Activated CD4-positive, alpha-beta T cell treated with anti-CD3 and anti-CD28 coated beads, Interleukin-2, amount 10 ng/mL, durations not matched to agents 7 days and 5 days (primary cell): ENCODE measurements at regions not wholly inside any gene's neighbourhood (a gene's known extent, or its start where the extent isn't known, plus 50 kb on each side); places are given as distances from the start of the nearest gene placed in this dataset.

Experiments
- CTCF ChIA-PET: fragments of 350-600 bp; sonication (Branson Sonifier 250); formaldehyde crosslinking; loops from one replicate; lab custom pipeline; 2021; ENCODE audit warnings: antibody characterized with exemption; lab: Charles Lee
- POLR2A ChIA-PET: fragments of 350-600 bp; sonication (Branson Sonifier 250); formaldehyde crosslinking; loops from one replicate; lab custom pipeline; 2021; ENCODE audit warnings: antibody characterized with exemption; lab: Charles Lee
- DNase-seq: peaks from one replicate; pipeline ENCODE4 v3.0.0-alpha.2; 2020
- H3K27ac Mint-ChIP-seq: one replicate; pipeline ENCODE4 v1.8.0; 2021; ENCODE audit warnings: mild to moderate bottlenecking, moderate library complexity, mixed read lengths
- H3K27me3 Mint-ChIP-seq: one replicate; pipeline ENCODE4 v1.8.0; 2021; ENCODE audit warnings: mixed read lengths
- H3K36me3 Mint-ChIP-seq: one replicate; pipeline ENCODE4 v1.8.0; 2021; ENCODE audit warnings: low read depth, mixed read lengths
- H3K4me1 Mint-ChIP-seq: one replicate; pipeline ENCODE4 v1.8.0; 2021; ENCODE audit warnings: mixed read lengths
- H3K4me3 Mint-ChIP-seq: one replicate; pipeline ENCODE4 v1.8.0; 2021; ENCODE audit warnings: mild to moderate bottlenecking, moderate library complexity, mixed read lengths
- H3K9me3 Mint-ChIP-seq: one replicate; pipeline ENCODE4 v1.8.0; 2021; ENCODE audit warnings: mixed read lengths

- POLR2A ChIA-PET = no interaction called here
Measured at GRCh38 chr17:55625521-55625920, 97.1 kb downstream of the TMEM100 start.

DNA sequence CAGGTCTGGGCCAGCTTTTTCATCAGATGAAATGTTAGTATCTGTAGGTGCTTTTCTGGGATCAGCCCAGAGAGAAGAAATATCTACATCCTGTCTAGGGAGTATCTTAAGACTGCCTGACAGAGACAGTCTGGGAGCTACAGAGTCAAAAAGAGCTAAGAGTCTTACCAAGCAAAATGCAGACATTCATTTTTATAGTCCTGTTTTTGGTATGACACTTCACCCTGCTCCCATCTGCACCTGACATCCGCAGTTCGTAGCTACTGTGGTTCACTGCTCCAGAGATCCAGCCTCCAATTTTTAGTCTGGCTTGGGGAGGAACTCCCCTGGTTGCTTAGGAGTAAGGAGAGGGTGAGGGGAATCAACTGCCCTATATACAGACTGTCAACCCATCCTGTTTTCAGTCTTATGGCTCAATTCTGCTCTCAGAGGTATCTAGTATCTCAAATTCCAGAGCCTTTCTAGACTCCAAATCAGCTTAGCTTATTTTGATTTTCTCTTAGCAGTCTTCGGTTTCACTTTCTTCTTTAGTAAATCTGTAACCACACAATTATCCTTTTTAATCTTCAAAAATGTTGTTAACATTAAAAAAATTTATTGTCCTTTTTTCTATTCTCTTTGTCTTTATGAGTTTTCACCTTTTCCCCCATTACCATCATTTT, 97.8 kb downstream of the TMEM100 start:
- peaks cover 26% of the 10 kb centered on the region for H3K27me3 Mint-ChIP-seq
- no peaks in the 10 kb centered on the region for H3K9me3 Mint-ChIP-seq
- peaks cover 14% of the 10 kb centered on the region for H3K4me1 Mint-ChIP-seq
- H3K27ac Mint-ChIP-seq = peak overlapping the region; percentile 42
- ChIA-PET POLR2A (no interaction called here), CTCF (no interaction called here)
- H3K36me3 Mint-ChIP-seq = no peaks in the 10 kb centered on the region
- no peak for DNase-seq
- no peak overlapping the region for H3K4me3 Mint-ChIP-seq

More at GRCh38 chr17:55625521-55625920, 97.1 kb downstream of the TMEM100 start:
- CTCF ChIA-PET = no interaction called here
- Mint-ChIP-seq H3K36me3 (no peaks in the 10 kb centered on the region), H3K4me3 (no peak overlapping the region), H3K9me3 (no peaks in the 10 kb centered on the region), H3K27ac (no peak overlapping the region), H3K4me1 (peaks cover 14% of the 10 kb centered on the region), H3K27me3 (peaks cover 23% of the 10 kb centered on the region)
- no peak for DNase-seq

DNA sequence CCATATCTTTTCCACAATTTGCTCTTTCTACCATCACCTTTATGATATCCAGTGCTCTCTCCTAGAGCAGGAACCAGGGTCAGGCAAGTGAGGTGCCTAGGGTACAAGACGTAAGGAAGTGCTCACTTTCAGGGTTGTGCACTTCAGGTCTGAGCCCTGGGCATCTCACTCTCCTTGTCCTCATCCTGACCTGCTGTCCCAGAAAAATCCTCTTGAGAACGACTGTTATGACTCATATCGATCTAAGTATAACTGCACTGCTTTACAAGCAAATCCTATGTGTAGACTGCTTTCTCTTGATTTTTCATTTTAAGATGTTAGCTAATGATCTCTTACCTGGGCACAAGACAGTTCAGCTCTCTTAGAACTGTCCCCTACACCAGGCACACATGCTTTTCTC, 100.1 kb downstream of the TMEM100 start:
- H3K4me3 Mint-ChIP-seq = no peak overlapping the region
- CTCF ChIA-PET = no interaction called here
- POLR2A ChIA-PET = no interaction called here

DNA sequence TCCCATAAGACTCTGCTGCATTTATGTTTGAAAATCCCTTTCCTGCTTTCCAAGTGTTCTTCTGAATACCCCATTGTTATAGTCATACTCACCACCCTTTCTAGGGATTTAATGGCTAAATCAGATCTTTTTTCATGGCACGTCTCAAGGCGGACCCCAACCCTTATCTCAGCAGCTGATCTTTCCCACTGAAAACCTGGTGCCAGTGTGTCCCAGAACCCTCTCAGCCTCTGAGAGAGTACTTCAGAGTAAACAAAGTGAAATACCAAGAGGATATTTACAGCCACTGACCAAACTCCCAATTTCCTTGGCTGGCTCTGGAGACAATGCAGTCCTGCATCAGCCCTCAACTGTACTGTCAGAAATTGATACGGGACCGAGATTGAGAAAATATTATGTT, 101.7 kb downstream of the TMEM100 start:
- no peaks in the 10 kb centered on the region for H3K36me3 Mint-ChIP-seq
- POLR2A ChIA-PET = no interaction called here
- H3K4me1 Mint-ChIP-seq = peaks cover 12% of the 10 kb centered on the region
- H3K9me3 Mint-ChIP-seq = no peaks in the 10 kb centered on the region
- no peak overlapping the region for H3K27ac Mint-ChIP-seq
- CTCF ChIA-PET = no interaction called here
- no peak for DNase-seq
- H3K27me3 Mint-ChIP-seq = peaks cover 34% of the 10 kb centered on the region
- H3K4me3 Mint-ChIP-seq = no peak overlapping the region

More for the DNA sequence above, 100.1 kb downstream of the TMEM100 start:
- no peak for DNase-seq
- Mint-ChIP-seq H3K36me3 (no peaks in the 10 kb centered on the region), H3K4me1 (peaks cover 14% of the 10 kb centered on the region), H3K9me3 (no peaks in the 10 kb centered on the region), H3K27me3 (peaks cover 34% of the 10 kb centered on the region), H3K27ac (no peak overlapping the region)

DNA sequence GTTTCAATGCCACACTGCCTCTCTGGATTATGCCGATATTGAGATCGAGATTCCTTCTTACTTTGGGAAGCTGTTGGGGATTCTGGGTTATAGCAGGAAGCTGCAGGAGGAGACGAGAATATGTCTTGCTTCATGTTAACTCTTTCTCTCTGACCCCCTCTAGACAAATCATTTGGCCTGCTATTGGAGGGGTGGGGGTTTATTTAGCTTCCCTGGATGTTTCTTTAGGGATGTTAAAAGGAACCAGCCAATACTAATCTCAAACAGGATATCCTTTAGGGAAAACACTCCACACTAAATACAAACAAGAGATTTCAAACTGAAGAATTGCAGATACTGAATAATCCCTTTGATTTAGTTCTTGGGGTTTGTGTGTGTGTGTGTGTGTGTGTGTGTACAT, 102.6 kb downstream of the TMEM100 start:
- Mint-ChIP-seq H3K36me3 (no peaks in the 10 kb centered on the region), H3K4me1 (peaks cover 6% of the 10 kb centered on the region), H3K27me3 (peaks cover 34% of the 10 kb centered on the region), H3K4me3 (no peak overlapping the region), H3K27ac (no peak overlapping the region), H3K9me3 (no peaks in the 10 kb centered on the region)
- no peak for DNase-seq
- ChIA-PET POLR2A (no interaction called here), CTCF (no interaction called here)

DNA sequence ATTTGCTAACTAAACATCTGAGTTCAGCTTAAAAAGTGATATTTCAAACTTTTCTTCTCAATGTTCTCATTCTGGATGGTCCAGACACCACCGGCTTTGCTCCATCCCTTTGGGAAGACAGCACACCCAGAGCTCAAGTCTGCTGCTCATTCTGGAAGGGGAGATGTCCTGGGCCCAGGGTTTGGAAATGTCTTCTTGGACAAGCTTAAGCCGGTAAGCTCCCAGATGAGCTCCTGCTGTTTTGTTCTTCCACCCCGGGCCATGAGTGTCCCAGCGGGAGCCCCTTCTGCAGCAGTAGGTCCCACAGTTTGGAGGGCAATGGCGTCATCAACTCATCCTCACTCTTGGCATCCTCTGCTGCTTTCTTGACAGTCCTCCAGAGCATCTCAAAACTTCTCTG, 105.2 kb downstream of the TMEM100 start:
- H3K36me3 Mint-ChIP-seq = no peaks in the 10 kb centered on the region
- peaks cover 39% of the 10 kb centered on the region for H3K27me3 Mint-ChIP-seq
- no peak overlapping the region for H3K27ac Mint-ChIP-seq
- H3K4me3 Mint-ChIP-seq = no peak overlapping the region
- DNase-seq = no peak
- H3K9me3 Mint-ChIP-seq = no peaks in the 10 kb centered on the region
- ChIA-PET POLR2A (no interaction called here), CTCF (no interaction called here)
- no peaks in the 10 kb centered on the region for H3K4me1 Mint-ChIP-seq

GRCh38 chr17:55614061-55614460, 102.8 kb upstream of the SMIM36 start:
- H3K27ac Mint-ChIP-seq = no peak overlapping the region
- no peaks in the 10 kb centered on the region for H3K9me3 Mint-ChIP-seq
- H3K27me3 Mint-ChIP-seq = peaks cover 23% of the 10 kb centered on the region
- no peaks in the 10 kb centered on the region for H3K4me1 Mint-ChIP-seq
- ChIA-PET POLR2A (no interaction called here), CTCF (no interaction called here)
- no peak overlapping the region for H3K4me3 Mint-ChIP-seq
- no peaks in the 10 kb centered on the region for H3K36me3 Mint-ChIP-seq
- DNase-seq = no peak

GRCh38 chr17:55612691-55613141, 101.5 kb upstream of the SMIM36 start:
- Mint-ChIP-seq H3K27ac (no peak overlapping the region), H3K4me3 (no peak overlapping the region), H3K27me3 (peaks cover 14% of the 10 kb centered on the region), H3K4me1 (no peaks in the 10 kb centered on the region), H3K36me3 (no peaks in the 10 kb centered on the region), H3K9me3 (no peaks in the 10 kb centered on the region)
- POLR2A ChIA-PET = no interaction called here
- CTCF ChIA-PET = no interaction called here
- DNase-seq = no peak

DNA sequence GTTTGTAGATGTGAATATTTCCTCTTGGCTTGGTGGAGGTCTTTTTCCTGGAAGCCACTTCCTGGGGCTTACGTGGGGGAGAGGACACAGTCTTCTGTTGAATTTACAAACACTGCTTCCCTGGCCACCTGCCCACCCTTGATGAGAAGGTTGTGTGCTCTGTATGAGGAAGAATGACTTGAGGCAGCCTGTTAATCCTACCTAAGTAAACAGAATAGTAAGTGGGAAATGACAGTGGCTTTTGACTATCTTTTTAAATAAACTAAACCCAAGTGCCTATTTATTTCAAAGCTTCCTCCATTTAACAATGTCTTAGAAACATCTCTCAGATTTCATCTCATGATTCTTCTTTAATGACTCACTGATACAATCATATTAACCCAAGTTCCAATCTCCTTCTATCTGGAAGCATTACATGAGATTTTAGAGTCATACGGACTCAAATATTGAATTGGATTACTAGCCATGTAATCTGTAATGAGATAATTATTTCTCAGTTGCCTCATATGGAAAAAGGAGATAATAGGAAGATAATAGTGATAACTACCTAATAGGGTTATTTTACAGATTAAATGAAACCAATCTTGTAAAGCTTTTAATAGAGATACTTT, 96.6 kb upstream of the SMIM36 start:
- no peak overlapping the region for H3K4me3 Mint-ChIP-seq

GRCh38 chr17:55606488-55606815, 95.2 kb upstream of the SMIM36 start:
- Mint-ChIP-seq H3K4me1 (no peaks in the 10 kb centered on the region), H3K27me3 (peaks cover 19% of the 10 kb centered on the region), H3K9me3 (no peaks in the 10 kb centered on the region), H3K27ac (no peak overlapping the region), H3K4me3 (no peak overlapping the region), H3K36me3 (no peaks in the 10 kb centered on the region)
- POLR2A ChIA-PET = no interaction called here
- CTCF ChIA-PET = no interaction called here
- no peak for DNase-seq

More for the DNA sequence above, 96.6 kb upstream of the SMIM36 start:
- Mint-ChIP-seq H3K27ac (no peak overlapping the region), H3K9me3 (no peaks in the 10 kb centered on the region), H3K27me3 (peaks cover 18% of the 10 kb centered on the region), H3K36me3 (no peaks in the 10 kb centered on the region), H3K4me1 (no peaks in the 10 kb centered on the region)
- CTCF ChIA-PET = no interaction called here
- POLR2A ChIA-PET = no interaction called here
- no peak for DNase-seq

- ChIA-PET CTCF (no interaction called here), POLR2A (no interaction called here)
- no peak for DNase-seq
- H3K4me3 Mint-ChIP-seq = no peak overlapping the region
- H3K27ac Mint-ChIP-seq = no peak overlapping the region
- peaks cover 21% of the 10 kb centered on the region for H3K27me3 Mint-ChIP-seq
- no peaks in the 10 kb centered on the region for H3K36me3 Mint-ChIP-seq
- no peaks in the 10 kb centered on the region for H3K4me1 Mint-ChIP-seq
- H3K9me3 Mint-ChIP-seq = no peaks in the 10 kb centered on the region
Measured at GRCh38 chr17:55605705-55606487, 94.6 kb upstream of the SMIM36 start.

GRCh38 chr17:55601874-55602364, 90.7 kb upstream of the SMIM36 start:
- peaks cover 24% of the 10 kb centered on the region for H3K27me3 Mint-ChIP-seq
- H3K9me3 Mint-ChIP-seq = peaks cover 22% of the 10 kb centered on the region
- H3K27ac Mint-ChIP-seq = no peak overlapping the region
- ChIA-PET CTCF (interaction anchor here (0.5 to 1.3 kb wide), 6 partner anchors 18 to 473 kb away, joined by 3 read pairs; no protein-coding TSS in a partner anchor), POLR2A (no interaction called here)
- no peaks in the 10 kb centered on the region for H3K4me1 Mint-ChIP-seq
- H3K36me3 Mint-ChIP-seq = no peaks in the 10 kb centered on the region
- no peak overlapping the region for H3K4me3 Mint-ChIP-seq
- peak; percentile 32 for DNase-seq

GRCh38 chr17:55598495-55598894, 87.2 kb upstream of the SMIM36 start:
- Mint-ChIP-seq H3K36me3 (no peaks in the 10 kb centered on the region), H3K4me1 (no peaks in the 10 kb centered on the region), H3K9me3 (peaks cover 29% of the 10 kb centered on the region), H3K27me3 (peaks cover 12% of the 10 kb centered on the region), H3K4me3 (no peak overlapping the region), H3K27ac (no peak overlapping the region)
- ChIA-PET POLR2A (no interaction called here), CTCF (no interaction called here)
- no peak for DNase-seq
